PC-3 (cell line): ENCODE measurements at regions not wholly inside any gene's neighbourhood (a gene's known extent, or its start where the extent isn't known, plus 50 kb on each side); places are given as distances from the start of the nearest gene placed in this dataset.
"Not testable (repeated sequence)": the region's sequence is repeated elsewhere in the genome, so short reads cannot be mapped to it uniquely, and the experiment has no call there.

Experiments
- ATAC-seq: fragments of 200-7000 bp; cut with Tn5 transposase; 2 replicates; pipeline ENCODE4 v1.9.1; 2020; ENCODE audit warnings: mild to moderate bottlenecking, moderate library complexity
- BruUV-seq: library from RNA; stranded (reverse); fragments of 400-500 nt; replicated peaks from 2 replicates; lab custom pipeline; 2021; lab: Mats Ljungman, UMichigan
- CTCF ChIA-PET: fragments of 300-600 bp; sonication (Branson Sonifier 250); formaldehyde crosslinking; loops from one replicate; lab custom pipeline; 2022; ENCODE audit warnings: antibody characterized with exemption; lab: Charles Lee
- POLR2A ChIA-PET: fragments of 300-600 bp; sonication (Branson Sonifier 250); formaldehyde crosslinking; loops from one replicate; lab custom pipeline; 2022; ENCODE audit warnings: antibody characterized with exemption; ENCODE audit not compliant: unreplicated experiment; lab: Charles Lee
- DNase-seq: peaks from one replicate; pipeline ENCODE4 v3.0.0-alpha.2; 2015
- H2AFZ ChIP-seq: fragments of 300-600 bp; sonication (generic); 2 replicates; pipeline ENCODE4 v1.6.0; 2016; ENCODE audit warnings: antibody characterized with exemption, low read length
- H3F3A ChIP-seq: fragments of 300-600 bp; sonication (generic); one replicate; pipeline ENCODE4 v1.6.0; 2017; ENCODE audit warnings: antibody characterized with exemption, low read length, control low read depth, mild to moderate bottlenecking; ENCODE audit not compliant: unreplicated experiment
- H3K27ac ChIP-seq: fragments of 300-600 bp; sonication (generic); 2 replicates; pipeline ENCODE4 v1.5.1; 2016; ENCODE audit warnings: mild to moderate bottlenecking, low read length
- H3K27me3 ChIP-seq: fragments of 300-600 bp; sonication (generic); 2 replicates; pipeline ENCODE4 v1.6.1; 2016; ENCODE audit warnings: low read length, mixed read lengths
- H3K36me3 ChIP-seq: fragments of 300-600 bp; sonication (generic); 2 replicates; pipeline ENCODE4 v1.6.1; 2016; ENCODE audit warnings: low read depth, mixed run types, low read length, mixed read lengths
- H3K4me1 ChIP-seq: fragments of 300-600 bp; sonication (generic); 2 replicates; pipeline ENCODE4 v1.5.1; 2016; ENCODE audit warnings: low read length; ENCODE audit not compliant: insufficient read depth
- H3K4me2 ChIP-seq: fragments of 300-600 bp; sonication (generic); 2 replicates; pipeline ENCODE4 v1.6.0; 2016; ENCODE audit warnings: low read length
- H3K4me3 ChIP-seq: fragments of 300-600 bp; sonication (generic); 2 replicates; pipeline ENCODE4 v1.5.1; 2016; ENCODE audit warnings: mild to moderate bottlenecking, low read length, mixed read lengths
- H3K79me2 ChIP-seq: fragments of 300-600 bp; sonication (generic); 2 replicates; pipeline ENCODE4 v1.6.1; 2017; ENCODE audit warnings: low read length, mixed read lengths
- H3K9ac ChIP-seq: fragments of 300-600 bp; sonication (generic); 2 replicates; pipeline ENCODE4 v1.6.0; 2016; ENCODE audit warnings: mild to moderate bottlenecking, low read length
- H3K9me2 ChIP-seq: fragments of 300-600 bp; sonication (generic); replicated peaks from 2 replicates; pipeline ENCODE4 v1.6.1; 2016; ENCODE audit warnings: mixed run types, low read length, mixed read lengths
- H3K9me3 ChIP-seq: fragments of 300-600 bp; sonication (generic); 2 replicates; pipeline ENCODE4 v1.6.1; 2016; ENCODE audit warnings: low read length, mixed read lengths
- H4K20me1 ChIP-seq: fragments of 300-600 bp; sonication (generic); 2 replicates; pipeline ENCODE4 v1.6.1; 2016; ENCODE audit warnings: low read length, mixed read lengths
- EZH2 ChIP-seq: fragments of 300-600 bp; sonication (generic); IDR thresholded peaks from one replicate; pipeline ENCODE4 v1.6.1; 2017; ENCODE audit warnings: antibody characterized with exemption, mild to moderate bottlenecking, low read length; ENCODE audit not compliant: unreplicated experiment
- EZH2phosphoT487 ChIP-seq: fragments of 300-600 bp; sonication (generic); IDR thresholded peaks from 2 replicates; pipeline ENCODE4 v1.6.1; 2018; ENCODE audit warnings: mild to moderate bottlenecking, antibody characterized with exemption, low read length, borderline replicate concordance
- intact Hi-C: fragments of 100-400 bp; cut with micrococcal nuclease; formaldehyde crosslinking; loops from 2 replicates; pipeline ENCODE4 v1.9.0; 2023
- TF ChIP-seq, protein P1 (sequence below): fragments of 300-600 bp; sonication (generic); conservative IDR thresholded peaks from 2 replicates; pipeline ENCODE4 v1.5.1; 2017; ENCODE audit warnings: antibody characterized with exemption, low read depth, mild to moderate bottlenecking, low read length

DNA sequence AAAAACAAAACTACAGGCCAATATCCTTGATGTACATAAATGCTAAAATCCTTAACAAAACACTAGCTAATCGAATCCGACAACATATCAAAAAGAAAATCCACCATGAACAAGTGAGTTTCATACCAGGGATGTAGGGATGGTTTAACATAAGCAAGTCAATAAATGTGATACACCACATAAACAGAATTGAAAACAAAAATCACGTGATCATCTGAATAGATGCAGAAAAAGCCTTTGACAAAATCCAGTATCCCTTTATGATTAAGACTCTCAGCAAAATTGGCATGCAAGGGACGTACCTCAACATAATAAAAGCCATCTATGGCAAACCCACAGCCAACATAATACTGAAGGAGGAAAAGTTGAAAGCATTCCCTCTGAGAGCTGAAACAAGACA, 466.1 kb downstream of the BRINP3 start:
- no TSS peak for BruUV-seq
- DNase-seq (no peak), ATAC-seq (no peak)
- Histone ChIP-seq H3K27ac (no peak overlapping the region), H2AFZ (no peak overlapping the region), H3K9me2 (no peaks in the 10 kb centered on the region), H3F3A (no peaks in the 10 kb centered on the region), H3K27me3 (peaks cover 8% of the 10 kb centered on the region; the same call in 1 of the 2 replicates), H3K4me1 (no peaks in the 10 kb centered on the region), H3K4me2 (no peak overlapping the region), H3K9me3 (no peaks in the 10 kb centered on the region; the same call in 1 of the 2 replicates), H3K4me3 (no peak overlapping the region), H3K36me3 (no peaks in the 10 kb centered on the region), H3K79me2 (no peaks in the 10 kb centered on the region), H4K20me1 (no peaks in the 10 kb centered on the region), H3K9ac (no peak overlapping the region)
- CTCF ChIA-PET: no interaction called here
- POLR2A ChIA-PET: no interaction called here
- intact Hi-C loops: no loop called here
- TF ChIP-seq, protein P1, sequence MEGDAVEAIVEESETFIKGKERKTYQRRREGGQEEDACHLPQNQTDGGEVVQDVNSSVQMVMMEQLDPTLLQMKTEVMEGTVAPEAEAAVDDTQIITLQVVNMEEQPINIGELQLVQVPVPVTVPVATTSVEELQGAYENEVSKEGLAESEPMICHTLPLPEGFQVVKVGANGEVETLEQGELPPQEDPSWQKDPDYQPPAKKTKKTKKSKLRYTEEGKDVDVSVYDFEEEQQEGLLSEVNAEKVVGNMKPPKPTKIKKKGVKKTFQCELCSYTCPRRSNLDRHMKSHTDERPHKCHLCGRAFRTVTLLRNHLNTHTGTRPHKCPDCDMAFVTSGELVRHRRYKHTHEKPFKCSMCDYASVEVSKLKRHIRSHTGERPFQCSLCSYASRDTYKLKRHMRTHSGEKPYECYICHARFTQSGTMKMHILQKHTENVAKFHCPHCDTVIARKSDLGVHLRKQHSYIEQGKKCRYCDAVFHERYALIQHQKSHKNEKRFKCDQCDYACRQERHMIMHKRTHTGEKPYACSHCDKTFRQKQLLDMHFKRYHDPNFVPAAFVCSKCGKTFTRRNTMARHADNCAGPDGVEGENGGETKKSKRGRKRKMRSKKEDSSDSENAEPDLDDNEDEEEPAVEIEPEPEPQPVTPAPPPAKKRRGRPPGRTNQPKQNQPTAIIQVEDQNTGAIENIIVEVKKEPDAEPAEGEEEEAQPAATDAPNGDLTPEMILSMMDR: no peak
- TF ChIP-seq EZH2 (no peak), EZH2phosphoT487 (no peak)

DNA sequence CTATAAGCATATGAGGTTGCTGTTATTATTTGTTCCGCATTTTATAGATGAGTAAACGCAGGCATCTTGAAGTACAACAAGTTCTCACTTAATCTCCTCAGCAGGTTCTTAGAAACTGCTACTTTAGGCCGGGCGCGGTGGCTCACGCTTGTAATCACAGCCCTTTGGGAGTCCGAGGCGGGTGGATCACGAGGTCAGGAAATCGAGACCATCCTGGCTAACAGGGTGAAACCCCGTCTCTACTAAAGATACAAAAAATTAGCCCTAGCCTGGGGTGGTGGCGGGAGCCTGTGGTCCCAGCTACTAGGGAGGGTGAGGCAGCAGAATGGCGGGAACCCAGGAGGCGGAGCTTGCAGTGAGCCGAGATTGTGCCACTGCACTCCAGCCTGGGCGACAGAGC, 458.5 kb downstream of the BRINP3 start:
- H2AFZ ChIP-seq, H3K9me2 ChIP-seq, H3K79me2 ChIP-seq, H3K4me2 ChIP-seq, DNase-seq, H4K20me1 ChIP-seq, POLR2A ChIA-PET, H3K27ac ChIP-seq, H3K4me3 ChIP-seq, ATAC-seq, H3K9ac ChIP-seq, intact Hi-C loops, H3F3A ChIP-seq, H3K27me3 ChIP-seq, H3K9me3 ChIP-seq, CTCF ChIA-PET, H3K36me3 ChIP-seq, BruUV-seq: not testable (repeated sequence)
- peaks cover 11% of the 10 kb centered on the region for H3K4me1 ChIP-seq

DNA sequence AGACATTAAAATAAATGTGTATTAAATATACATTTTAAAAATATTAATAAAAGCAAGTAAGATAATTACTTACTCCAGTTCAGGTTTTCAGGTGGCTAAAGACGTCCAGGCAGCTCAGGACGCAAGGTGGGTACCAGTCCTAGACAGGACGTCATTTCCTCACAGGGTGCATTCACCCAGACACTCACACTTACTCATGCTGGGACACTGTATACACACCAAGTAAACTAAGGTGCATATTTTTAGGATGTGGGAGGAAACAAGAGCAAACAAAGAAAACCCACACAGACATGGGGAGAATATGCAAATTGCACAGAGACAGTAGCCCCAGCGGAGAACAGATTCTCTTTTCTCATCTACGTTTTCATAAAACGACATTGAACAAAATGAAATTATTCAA, 457.9 kb downstream of the BRINP3 start:
- no peak overlapping the region for H3K27ac ChIP-seq
- TF ChIP-seq EZH2 (no peak), EZH2phosphoT487 (no peak)
- TF ChIP-seq, protein P1: no peak
- CTCF ChIA-PET: no interaction called here
- H3K9ac ChIP-seq: no peak overlapping the region
- H3K9me3 ChIP-seq: no peaks in the 10 kb centered on the region
- POLR2A ChIA-PET: no interaction called here
- no TSS peak for BruUV-seq
- H3K79me2 ChIP-seq: no peaks in the 10 kb centered on the region
- no peak overlapping the region for H3K4me3 ChIP-seq
- H3K36me3 ChIP-seq: no peaks in the 10 kb centered on the region
- peak; percentile 81 for DNase-seq
- ATAC-seq: peak; percentile 86
- H3K4me1 ChIP-seq: peaks cover 11% of the 10 kb centered on the region
- no peaks in the 10 kb centered on the region for H3K9me2 ChIP-seq
- intact Hi-C loops: no loop called here
- peaks cover 4% of the 10 kb centered on the region; the same call in 1 of the 2 replicates for H3K27me3 ChIP-seq
- H3K4me2 ChIP-seq: peak overlapping the region; percentile 20
- H2AFZ ChIP-seq: no peak overlapping the region
- H3F3A ChIP-seq: no peaks in the 10 kb centered on the region
- no peaks in the 10 kb centered on the region for H4K20me1 ChIP-seq
